Astrocyte of the spinal cord (primary cell): ENCODE measurements at regions not wholly inside any gene's neighbourhood (a gene's known extent, or its start where the extent isn't known, plus 50 kb on each side); places are given as distances from the start of the nearest gene placed in this dataset.
A peak's percentile ranks its signal among the peaks of the same experiment; 100 is the strongest.

Experiments used
- DNase-seq: peaks from one replicate; pipeline ENCODE4 v3.0.0; 2011; ENCODE audit warnings: low read depth, low spot score
- H3K4me3 ChIP-seq: 2 replicates; pipeline ENCODE4 v1.5.1; 2011; ENCODE audit warnings: low read depth, mild to moderate bottlenecking, low read length, moderate library complexity
- in situ Hi-C: cut with HindIII; loops from 2 replicates; pipeline ENCODE4 v1.10.0; 2017; ENCODE audit warnings: low sequenced_read_pairs
- TF ChIP-seq, protein P1 (sequence below): IDR thresholded peaks from 2 replicates; pipeline ENCODE4 v1.5.1; 2012; ENCODE audit warnings: low read depth, mild to moderate bottlenecking, low read length, inconsistent platforms

DNA sequence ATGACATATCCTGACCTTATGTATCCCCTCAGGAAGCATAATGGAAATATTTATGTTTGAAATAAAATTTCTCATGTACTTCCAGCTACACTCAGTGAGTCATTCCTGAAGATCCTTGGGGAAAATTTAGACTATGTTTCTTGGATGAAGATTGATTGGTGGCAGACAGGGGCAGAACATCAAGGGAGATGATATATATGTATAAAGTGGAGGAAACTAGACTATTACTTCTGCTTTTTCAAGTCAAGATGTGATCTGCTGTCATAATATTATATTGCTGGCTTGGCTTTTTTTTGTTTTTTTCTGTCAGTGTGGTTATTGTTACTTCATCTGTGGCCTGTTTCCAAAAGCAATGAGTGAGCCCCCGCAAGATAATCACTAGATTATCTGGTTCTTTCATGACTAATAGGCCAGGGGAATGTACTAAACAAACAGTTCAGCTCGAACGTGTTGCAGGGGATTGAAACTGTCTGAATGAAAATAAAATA is 87.2 kb upstream of the TNFSF11 start:
- DNase-seq: peak; percentile 94
- no peak overlapping the region for H3K4me3 ChIP-seq
- in situ Hi-C loops: no loop called here
- TF ChIP-seq, protein P1, sequence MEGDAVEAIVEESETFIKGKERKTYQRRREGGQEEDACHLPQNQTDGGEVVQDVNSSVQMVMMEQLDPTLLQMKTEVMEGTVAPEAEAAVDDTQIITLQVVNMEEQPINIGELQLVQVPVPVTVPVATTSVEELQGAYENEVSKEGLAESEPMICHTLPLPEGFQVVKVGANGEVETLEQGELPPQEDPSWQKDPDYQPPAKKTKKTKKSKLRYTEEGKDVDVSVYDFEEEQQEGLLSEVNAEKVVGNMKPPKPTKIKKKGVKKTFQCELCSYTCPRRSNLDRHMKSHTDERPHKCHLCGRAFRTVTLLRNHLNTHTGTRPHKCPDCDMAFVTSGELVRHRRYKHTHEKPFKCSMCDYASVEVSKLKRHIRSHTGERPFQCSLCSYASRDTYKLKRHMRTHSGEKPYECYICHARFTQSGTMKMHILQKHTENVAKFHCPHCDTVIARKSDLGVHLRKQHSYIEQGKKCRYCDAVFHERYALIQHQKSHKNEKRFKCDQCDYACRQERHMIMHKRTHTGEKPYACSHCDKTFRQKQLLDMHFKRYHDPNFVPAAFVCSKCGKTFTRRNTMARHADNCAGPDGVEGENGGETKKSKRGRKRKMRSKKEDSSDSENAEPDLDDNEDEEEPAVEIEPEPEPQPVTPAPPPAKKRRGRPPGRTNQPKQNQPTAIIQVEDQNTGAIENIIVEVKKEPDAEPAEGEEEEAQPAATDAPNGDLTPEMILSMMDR: no peak

- TF ChIP-seq, protein P1: no peak
Measured at GRCh38 chr13:42487221-42487620, 86.7 kb upstream of the TNFSF11 start.

GRCh38 chr13:42490676-42491075 is 83.3 kb upstream of the TNFSF11 start:
- no peak for DNase-seq
- TF ChIP-seq, protein P1: no peak
- in situ Hi-C loops: no loop called here
- H3K4me3 ChIP-seq: no peak overlapping the region

More at GRCh38 chr13:42487221-42487620, 86.7 kb upstream of the TNFSF11 start:
- in situ Hi-C loops: no loop called here
- DNase-seq: no peak
- H3K4me3 ChIP-seq: no peak overlapping the region

DNA sequence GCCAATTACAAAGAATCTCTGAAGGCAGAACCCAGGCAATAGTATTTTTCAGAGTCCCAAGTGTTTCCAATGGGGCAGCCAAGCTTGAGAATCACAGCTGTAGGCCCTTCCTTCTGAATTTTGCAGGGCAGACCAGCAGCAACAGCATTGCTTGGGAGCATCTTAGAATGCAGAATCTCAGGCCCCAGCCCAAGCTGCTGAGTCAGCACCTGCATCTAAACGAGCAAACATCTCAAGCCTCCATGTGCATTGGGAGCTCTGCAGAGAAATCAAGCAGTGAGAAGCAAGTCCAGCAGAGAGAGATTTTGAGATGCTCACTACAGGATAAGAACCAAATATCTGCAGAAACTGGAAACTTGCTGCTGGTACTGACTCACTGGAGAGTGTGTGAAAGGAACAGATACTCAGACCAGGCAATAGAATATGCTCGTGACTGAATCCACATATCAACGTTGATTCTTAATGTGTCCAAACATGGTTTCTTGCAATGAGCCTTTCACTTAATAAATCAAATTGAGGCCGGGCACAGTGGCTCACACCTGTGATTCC is 81.5 kb upstream of the TNFSF11 start:
- H3K4me3 ChIP-seq: no peak overlapping the region
- in situ Hi-C loops: no loop called here
- no peak for DNase-seq
- TF ChIP-seq, protein P1: no peak

- TF ChIP-seq, protein P1: no peak
- no peak overlapping the region for H3K4me3 ChIP-seq
- DNase-seq: no peak
- in situ Hi-C loops: no loop called here
Measured at GRCh38 chr13:42494157-42494556, 79.8 kb upstream of the TNFSF11 start.

GRCh38 chr13:42495255-42495654 is 78.7 kb upstream of the TNFSF11 start:
- TF ChIP-seq, protein P1: no peak
- H3K4me3 ChIP-seq: no peak overlapping the region
- in situ Hi-C loops: no loop called here
- DNase-seq: no peak
